ENCODE measurements at regions not wholly inside any gene's neighbourhood (a gene's known extent, or its start where the extent isn't known, plus 50 kb on each side); places are given as distances from the start of the nearest gene placed in this dataset.

DNA sequence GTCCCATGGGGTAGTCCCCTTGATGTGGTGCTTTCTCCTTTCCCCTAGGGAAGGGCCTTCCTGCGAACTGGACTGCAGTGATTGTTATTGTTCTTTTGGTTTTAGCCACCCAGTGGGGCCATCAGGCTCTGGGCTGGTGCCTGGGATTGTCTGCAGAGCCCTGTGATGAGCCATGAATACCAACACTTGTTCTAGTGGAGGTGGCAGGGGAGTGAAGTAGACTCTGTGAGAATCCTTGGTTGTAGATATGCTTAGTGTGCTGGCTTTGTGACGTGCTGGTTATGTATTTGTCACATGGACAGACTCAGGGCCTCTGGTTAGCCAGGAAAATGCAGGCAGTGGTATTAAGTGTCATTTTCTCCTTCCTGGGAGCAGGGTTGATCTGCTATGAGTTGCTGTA lies 51.8 kb upstream of the NDUFB4 start:
- Histone ChIP-seq H3K4me1 (no peaks in the 10 kb centered on the region), H3K4me3 (no peak overlapping the region), H3K27me3 (no peaks in the 10 kb centered on the region), H3K27ac (no peak overlapping the region), H3K9me3 (no peaks in the 10 kb centered on the region), H3K36me3 (no peaks in the 10 kb centered on the region)
- intact Hi-C loops (cut with DNase I; ENCODE audit: low total_unique reads) = no loop called here
- TF ChIP-seq, protein P1, sequence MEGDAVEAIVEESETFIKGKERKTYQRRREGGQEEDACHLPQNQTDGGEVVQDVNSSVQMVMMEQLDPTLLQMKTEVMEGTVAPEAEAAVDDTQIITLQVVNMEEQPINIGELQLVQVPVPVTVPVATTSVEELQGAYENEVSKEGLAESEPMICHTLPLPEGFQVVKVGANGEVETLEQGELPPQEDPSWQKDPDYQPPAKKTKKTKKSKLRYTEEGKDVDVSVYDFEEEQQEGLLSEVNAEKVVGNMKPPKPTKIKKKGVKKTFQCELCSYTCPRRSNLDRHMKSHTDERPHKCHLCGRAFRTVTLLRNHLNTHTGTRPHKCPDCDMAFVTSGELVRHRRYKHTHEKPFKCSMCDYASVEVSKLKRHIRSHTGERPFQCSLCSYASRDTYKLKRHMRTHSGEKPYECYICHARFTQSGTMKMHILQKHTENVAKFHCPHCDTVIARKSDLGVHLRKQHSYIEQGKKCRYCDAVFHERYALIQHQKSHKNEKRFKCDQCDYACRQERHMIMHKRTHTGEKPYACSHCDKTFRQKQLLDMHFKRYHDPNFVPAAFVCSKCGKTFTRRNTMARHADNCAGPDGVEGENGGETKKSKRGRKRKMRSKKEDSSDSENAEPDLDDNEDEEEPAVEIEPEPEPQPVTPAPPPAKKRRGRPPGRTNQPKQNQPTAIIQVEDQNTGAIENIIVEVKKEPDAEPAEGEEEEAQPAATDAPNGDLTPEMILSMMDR (IDR thresholded peaks at IDR 0.05) = no peak
- no peak for TF ChIP-seq POLR2A (IDR thresholded peaks at IDR 0.05)
- DNase-seq = no peak

DNA sequence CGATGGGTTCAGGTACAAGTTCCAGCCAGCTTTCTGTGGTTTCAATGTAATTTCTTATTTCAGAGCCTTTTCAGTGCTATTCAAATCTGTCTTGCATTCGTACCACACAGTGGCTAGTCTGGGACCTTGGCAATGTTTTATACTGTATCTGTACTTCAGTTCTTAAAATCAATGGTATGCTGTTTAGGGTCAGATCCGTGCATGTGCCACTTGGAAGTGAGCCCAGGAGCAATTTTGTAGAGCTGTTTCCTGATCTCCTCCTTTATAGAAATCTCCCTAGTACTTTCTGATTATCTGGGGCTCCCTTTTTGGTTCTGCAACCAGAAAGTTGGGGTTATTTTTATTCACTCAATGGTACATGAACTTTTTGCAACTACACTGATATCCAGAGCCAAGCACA lies 59.5 kb upstream of the NDUFB4 start:
- TF ChIP-seq, protein P1 (IDR thresholded peaks at IDR 0.05) = no peak
- TF ChIP-seq POLR2A (IDR thresholded peaks at IDR 0.05) = no peak
- H3K27ac ChIP-seq = no peak overlapping the region
- intact Hi-C loops (cut with DNase I; ENCODE audit: low total_unique reads) = no loop called here
- H3K27me3 ChIP-seq = no peaks in the 10 kb centered on the region
- no peaks in the 10 kb centered on the region for H3K36me3 ChIP-seq
- DNase-seq = no peak
- H3K9me3 ChIP-seq = no peaks in the 10 kb centered on the region
- no peaks in the 10 kb centered on the region for H3K4me1 ChIP-seq
- no peak overlapping the region for H3K4me3 ChIP-seq

DNA sequence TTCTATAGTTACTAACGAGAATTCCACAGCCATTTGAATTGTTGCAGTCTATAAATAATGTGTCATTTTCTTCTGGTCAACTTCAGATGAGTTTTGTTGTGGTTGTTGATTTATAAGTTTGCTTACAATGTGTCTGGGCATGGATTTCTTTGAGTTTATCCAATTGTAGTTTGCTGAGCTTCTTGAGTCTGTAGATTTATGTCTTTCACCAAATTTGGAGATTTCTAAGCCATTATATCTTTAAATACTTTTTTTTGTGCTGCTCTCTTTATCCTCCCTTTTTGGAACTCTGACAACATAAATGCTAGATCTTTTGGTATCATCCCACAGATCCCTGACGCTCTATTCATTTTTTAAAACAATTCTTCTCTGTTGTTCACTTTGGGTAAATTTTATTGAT lies 63.2 kb upstream of the NDUFB4 start:
- TF ChIP-seq, protein P1 (IDR thresholded peaks at IDR 0.05) = no peak
- TF ChIP-seq POLR2A (IDR thresholded peaks at IDR 0.05) = no peak
- DNase-seq = no peak
- no peaks in the 10 kb centered on the region for H3K27me3 ChIP-seq
- intact Hi-C loops (cut with DNase I; ENCODE audit: low total_unique reads) = no loop called here
- H3K27ac ChIP-seq = no peak overlapping the region
- no peaks in the 10 kb centered on the region for H3K9me3 ChIP-seq
- no peak overlapping the region for H3K4me3 ChIP-seq
- H3K4me1 ChIP-seq = no peaks in the 10 kb centered on the region
- no peaks in the 10 kb centered on the region for H3K36me3 ChIP-seq

GRCh38 chr3:120528163-120528562 lies 68.0 kb upstream of the NDUFB4 start:
- Histone ChIP-seq H3K27me3 (no peaks in the 10 kb centered on the region), H3K4me1 (no peaks in the 10 kb centered on the region), H3K27ac (no peak overlapping the region), H3K36me3 (no peaks in the 10 kb centered on the region), H3K9me3 (no peaks in the 10 kb centered on the region), H3K4me3 (no peak overlapping the region)
- no peak for DNase-seq
- intact Hi-C loops (cut with DNase I; ENCODE audit: low total_unique reads) = no loop called here
- no peak for TF ChIP-seq POLR2A (IDR thresholded peaks at IDR 0.05)
- TF ChIP-seq, protein P1 (IDR thresholded peaks at IDR 0.05) = no peak

- TF ChIP-seq, protein P1 (IDR thresholded peaks at IDR 0.05) = no peak
- no peak for TF ChIP-seq POLR2A (IDR thresholded peaks at IDR 0.05)
- H3K4me3 ChIP-seq = no peak overlapping the region
- H3K36me3 ChIP-seq = no peaks in the 10 kb centered on the region
- H3K4me1 ChIP-seq = no peaks in the 10 kb centered on the region
- DNase-seq = no peak
- H3K27ac ChIP-seq = no peak overlapping the region
- H3K9me3 ChIP-seq = no peaks in the 10 kb centered on the region
- intact Hi-C loops (cut with DNase I; ENCODE audit: low total_unique reads) = no loop called here
- no peaks in the 10 kb centered on the region for H3K27me3 ChIP-seq
Observed at GRCh38 chr3:120526011-120526870, 69.9 kb upstream of the NDUFB4 start.

All from uterus (tissue), 3 donors.